ENCODE measurements at regions not wholly inside any gene's neighbourhood (a gene's known extent, or its start where the extent isn't known, plus 50 kb on each side); places are given as distances from the start of the nearest gene placed in this dataset.

DNA sequence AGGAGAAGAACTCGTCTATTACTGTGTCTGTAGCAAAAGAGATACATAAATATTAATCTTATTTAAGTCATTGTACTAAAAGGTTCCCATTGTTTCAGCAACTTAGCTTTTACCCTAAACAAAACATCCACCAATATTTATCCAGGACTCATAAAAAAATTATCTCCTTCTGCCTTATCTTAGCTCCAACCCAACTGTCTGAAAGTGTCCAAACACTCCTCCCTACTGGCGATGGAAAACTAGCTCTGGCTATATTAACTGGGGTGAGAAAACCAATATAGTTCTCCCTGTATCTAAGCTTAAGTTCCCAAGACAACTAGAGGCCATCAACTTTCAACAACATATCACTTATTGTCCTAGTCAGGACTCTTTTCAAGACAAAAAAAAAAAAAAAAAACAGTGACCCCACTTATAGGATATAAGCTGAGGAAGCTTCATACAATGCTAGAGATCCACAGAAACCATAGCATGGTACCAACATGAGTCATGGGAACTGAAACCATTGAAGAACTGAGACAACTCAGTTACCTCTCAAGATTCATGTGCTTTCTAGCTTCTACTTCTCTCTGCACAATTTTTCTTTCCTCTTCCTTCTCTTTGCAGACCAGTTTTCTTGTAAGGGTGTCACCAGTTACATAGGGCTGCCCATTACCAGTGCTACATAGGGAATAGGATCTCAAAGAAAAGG is 150.7 kb upstream of the RASA1 start:
- no peak overlapping the region for H3K27ac ChIP-seq
- peaks cover 0 to 10% (median 5%) of the 10 kb centered on the region in 4 donors for H3K4me1 ChIP-seq
- H3K9me3 ChIP-seq, result no peaks in the 10 kb centered on the region
- 73 to 88% methylated on average over 2 of the region's 2 CpGs for WGBS, 2 donors
- H3K27me3 ChIP-seq, result no peaks in the 10 kb centered on the region
- TF ChIP-seq, protein P1, sequence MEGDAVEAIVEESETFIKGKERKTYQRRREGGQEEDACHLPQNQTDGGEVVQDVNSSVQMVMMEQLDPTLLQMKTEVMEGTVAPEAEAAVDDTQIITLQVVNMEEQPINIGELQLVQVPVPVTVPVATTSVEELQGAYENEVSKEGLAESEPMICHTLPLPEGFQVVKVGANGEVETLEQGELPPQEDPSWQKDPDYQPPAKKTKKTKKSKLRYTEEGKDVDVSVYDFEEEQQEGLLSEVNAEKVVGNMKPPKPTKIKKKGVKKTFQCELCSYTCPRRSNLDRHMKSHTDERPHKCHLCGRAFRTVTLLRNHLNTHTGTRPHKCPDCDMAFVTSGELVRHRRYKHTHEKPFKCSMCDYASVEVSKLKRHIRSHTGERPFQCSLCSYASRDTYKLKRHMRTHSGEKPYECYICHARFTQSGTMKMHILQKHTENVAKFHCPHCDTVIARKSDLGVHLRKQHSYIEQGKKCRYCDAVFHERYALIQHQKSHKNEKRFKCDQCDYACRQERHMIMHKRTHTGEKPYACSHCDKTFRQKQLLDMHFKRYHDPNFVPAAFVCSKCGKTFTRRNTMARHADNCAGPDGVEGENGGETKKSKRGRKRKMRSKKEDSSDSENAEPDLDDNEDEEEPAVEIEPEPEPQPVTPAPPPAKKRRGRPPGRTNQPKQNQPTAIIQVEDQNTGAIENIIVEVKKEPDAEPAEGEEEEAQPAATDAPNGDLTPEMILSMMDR (IDR thresholded peaks at IDR 0.05), result no peak
- TF ChIP-seq POLR2A (IDR thresholded peaks at IDR 0.05) (no peak), EP300 (IDR thresholded peaks at IDR 0.05) (no peak)
- H3K4me3 ChIP-seq, result no peak overlapping the region
- DNase-seq (ENCODE audit: low spot score in 2 of 2), result no peak
- H3K36me3 ChIP-seq, result no peaks in the 10 kb centered on the region

- TF ChIP-seq, protein P1 (IDR thresholded peaks at IDR 0.05), result no peak
- TF ChIP-seq EP300 (IDR thresholded peaks at IDR 0.05) (no peak), POLR2A (IDR thresholded peaks at IDR 0.05) (no peak)
- Histone ChIP-seq H3K4me3 (no peak overlapping the region), H3K27me3 (no peaks in the 10 kb centered on the region), H3K4me1 (peaks cover 0 to 10% (median 5%) of the 10 kb centered on the region in 4 donors), H3K27ac (no peak overlapping the region), H3K36me3 (no peaks in the 10 kb centered on the region), H3K9me3 (no peaks in the 10 kb centered on the region)
- DNase-seq (ENCODE audit: low spot score in 2 of 2), result no peak
- WGBS, 2 donors, result 86 to 91% methylated on average over 3 of the region's 3 CpGs
Measured at GRCh38 chr5:87119588-87119987, 148.1 kb upstream of the RASA1 start.

GRCh38 chr5:87120518-87121303 is 147.0 kb upstream of the RASA1 start:
- WGBS, 2 donors, result 26 to 53% methylated on average over 2 of the region's 2 CpGs
- H3K9me3 ChIP-seq, result no peaks in the 10 kb centered on the region
- peak overlapping the region in 1 of 4 donors; percentile 38 for H3K27ac ChIP-seq
- peaks cover 0 to 10% (median 5%) of the 10 kb centered on the region in 4 donors for H3K4me1 ChIP-seq
- no peaks in the 10 kb centered on the region for H3K27me3 ChIP-seq
- DNase-seq (ENCODE audit: low spot score in 2 of 2), result no peak
- H3K36me3 ChIP-seq, result no peaks in the 10 kb centered on the region
- TF ChIP-seq POLR2A (IDR thresholded peaks at IDR 0.05) (no peak), EP300 (IDR thresholded peaks at IDR 0.05) (no peak)
- TF ChIP-seq, protein P1 (IDR thresholded peaks at IDR 0.05), result no peak
- no peak overlapping the region for H3K4me3 ChIP-seq

GRCh38 chr5:87121304-87122150 is 146.2 kb upstream of the RASA1 start:
- no peak for DNase-seq (ENCODE audit: low spot score in 2 of 2)
- Histone ChIP-seq H3K27ac (peak overlapping the region in 1 of 4 donors; percentile 38), H3K9me3 (no peaks in the 10 kb centered on the region), H3K4me3 (no peak overlapping the region), H3K27me3 (no peaks in the 10 kb centered on the region), H3K4me1 (peaks cover 0 to 10% (median 5%) of the 10 kb centered on the region in 4 donors), H3K36me3 (no peaks in the 10 kb centered on the region)
- TF ChIP-seq POLR2A (IDR thresholded peaks at IDR 0.05), result no peak
- peak in 1 of 2 donors; percentile 33 for TF ChIP-seq EP300 (IDR thresholded peaks at IDR 0.05)
- TF ChIP-seq, protein P1 (IDR thresholded peaks at IDR 0.05), result no peak
- WGBS, 2 donors, result 60 to 67% methylated on average over 5 of the region's 5 CpGs
